Glutamatergic neuron (in vitro differentiated cells): ENCODE measurements at regions not wholly inside any gene's neighbourhood (a gene's known extent, or its start where the extent isn't known, plus 50 kb on each side); places are given as distances from the start of the nearest gene placed in this dataset.

Experiments
- DNase-seq: peaks from one replicate; pipeline ENCODE4 v3.0.0; 2022
- H3K27ac Mint-ChIP-seq: one replicate; pipeline ENCODE4 v1.8.0; 2020; ENCODE audit warnings: mild to moderate bottlenecking, mixed read lengths, inconsistent platforms; ENCODE audit not compliant: unreplicated experiment
- H3K27me3 Mint-ChIP-seq: one replicate; pipeline ENCODE4 v1.8.0; 2020; ENCODE audit warnings: mild to moderate bottlenecking, moderate library complexity, mixed read lengths, inconsistent platforms; ENCODE audit not compliant: unreplicated experiment
- H3K36me3 Mint-ChIP-seq: one replicate; pipeline ENCODE4 v1.8.0; 2020; ENCODE audit warnings: mild to moderate bottlenecking, mixed read lengths, inconsistent platforms; ENCODE audit not compliant: unreplicated experiment
- H3K4me1 Mint-ChIP-seq: one replicate; pipeline ENCODE4 v1.8.0; 2020; ENCODE audit warnings: mild to moderate bottlenecking, low read depth, mixed read lengths, inconsistent platforms; ENCODE audit not compliant: unreplicated experiment
- H3K4me3 Mint-ChIP-seq: one replicate; pipeline ENCODE4 v1.8.0; 2020; ENCODE audit warnings: mild to moderate bottlenecking, mixed read lengths, inconsistent platforms; ENCODE audit not compliant: unreplicated experiment
- H3K9me3 Mint-ChIP-seq: one replicate; pipeline ENCODE4 v1.8.0; 2020; ENCODE audit warnings: mild to moderate bottlenecking, moderate library complexity, mixed read lengths, inconsistent platforms; ENCODE audit not compliant: unreplicated experiment
- CTCF ChIP-seq: fragments of 200-600 bp; sonication (generic); IDR thresholded peaks from one replicate; pipeline ENCODE4 v1.5.0; 2021; ENCODE audit not compliant: partially characterized antibody, unreplicated experiment

GRCh38 chr15:91801836-91802534 is 51.5 kb upstream of the SLCO3A1 start:
- no peak overlapping the region for H3K4me3 Mint-ChIP-seq
- H3K27ac Mint-ChIP-seq: no peak overlapping the region
- TF ChIP-seq CTCF: no peak
- no peaks in the 10 kb centered on the region for H3K4me1 Mint-ChIP-seq
- no peak for DNase-seq
- H3K27me3 Mint-ChIP-seq: no peaks in the 10 kb centered on the region
- no peaks in the 10 kb centered on the region for H3K36me3 Mint-ChIP-seq
- no peaks in the 10 kb centered on the region for H3K9me3 Mint-ChIP-seq

- Mint-ChIP-seq H3K4me1 (no peaks in the 10 kb centered on the region), H3K9me3 (no peaks in the 10 kb centered on the region), H3K36me3 (no peaks in the 10 kb centered on the region), H3K4me3 (no peak overlapping the region), H3K27ac (no peak overlapping the region), H3K27me3 (no peaks in the 10 kb centered on the region)
- DNase-seq: no peak
- TF ChIP-seq CTCF: no peak
Measured at GRCh38 chr15:91803260-91803659, 50.2 kb upstream of the SLCO3A1 start.
